ENCODE measurements at regions not wholly inside any gene's neighbourhood (a gene's known extent, or its start where the extent isn't known, plus 50 kb on each side); places are given as distances from the start of the nearest gene placed in this dataset.

GRCh38 chr5:163760498-163760897, 255.1 kb downstream of the MAT2B start:
- Mint-ChIP-seq H3K27ac (no peak overlapping the region), H3K4me1 (peaks cover 2% of the 10 kb centered on the region; the same call in 1 of the 2 replicates), H3K9me3 (no peaks in the 10 kb centered on the region), H3K36me3 (no peaks in the 10 kb centered on the region), H3K4me3 (no peak overlapping the region), H3K27me3 (ENCODE audit: low read depth) (no peaks in the 10 kb centered on the region)
- ChIA-PET CTCF (no interaction called here), POLR2A (no interaction called here)
- TF ChIP-seq TEAD4 (CRISPR knock-in tag; IDR thresholded peaks at IDR 0.05) (no peak), IRF2 (CRISPR knock-in tag; IDR thresholded peaks at IDR 0.05; ENCODE audit: borderline replicate concordance, low read depth) (no peak), NR1H2 (CRISPR knock-in tag; IDR thresholded peaks at IDR 0.05) (no peak), RELA (CRISPR knock-in tag; IDR thresholded peaks at IDR 0.05; ENCODE audit: borderline replicate concordance) (no peak), NFYB (CRISPR knock-in tag; conservative IDR thresholded peaks at IDR 0.05; ENCODE audit: low read depth) (no peak), NFE2L1 (CRISPR knock-in tag; IDR thresholded peaks at IDR 0.05) (no peak), ZNF423 (CRISPR knock-in tag; IDR thresholded peaks at IDR 0.05) (no peak), SP1 (CRISPR knock-in tag; conservative IDR thresholded peaks at IDR 0.05) (no peak), ZBTB21 (CRISPR knock-in tag; IDR thresholded peaks at IDR 0.05; ENCODE audit: borderline replicate concordance) (no peak)
- TF ChIP-seq, protein P1, sequence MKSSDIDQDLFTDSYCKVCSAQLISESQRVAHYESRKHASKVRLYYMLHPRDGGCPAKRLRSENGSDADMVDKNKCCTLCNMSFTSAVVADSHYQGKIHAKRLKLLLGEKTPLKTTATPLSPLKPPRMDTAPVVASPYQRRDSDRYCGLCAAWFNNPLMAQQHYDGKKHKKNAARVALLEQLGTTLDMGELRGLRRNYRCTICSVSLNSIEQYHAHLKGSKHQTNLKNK (CRISPR knock-in tag; IDR thresholded peaks at IDR 0.05): no peak
- DNase-seq (ENCODE audit: low spot score) (no peak), ATAC-seq (no peak)

DNA sequence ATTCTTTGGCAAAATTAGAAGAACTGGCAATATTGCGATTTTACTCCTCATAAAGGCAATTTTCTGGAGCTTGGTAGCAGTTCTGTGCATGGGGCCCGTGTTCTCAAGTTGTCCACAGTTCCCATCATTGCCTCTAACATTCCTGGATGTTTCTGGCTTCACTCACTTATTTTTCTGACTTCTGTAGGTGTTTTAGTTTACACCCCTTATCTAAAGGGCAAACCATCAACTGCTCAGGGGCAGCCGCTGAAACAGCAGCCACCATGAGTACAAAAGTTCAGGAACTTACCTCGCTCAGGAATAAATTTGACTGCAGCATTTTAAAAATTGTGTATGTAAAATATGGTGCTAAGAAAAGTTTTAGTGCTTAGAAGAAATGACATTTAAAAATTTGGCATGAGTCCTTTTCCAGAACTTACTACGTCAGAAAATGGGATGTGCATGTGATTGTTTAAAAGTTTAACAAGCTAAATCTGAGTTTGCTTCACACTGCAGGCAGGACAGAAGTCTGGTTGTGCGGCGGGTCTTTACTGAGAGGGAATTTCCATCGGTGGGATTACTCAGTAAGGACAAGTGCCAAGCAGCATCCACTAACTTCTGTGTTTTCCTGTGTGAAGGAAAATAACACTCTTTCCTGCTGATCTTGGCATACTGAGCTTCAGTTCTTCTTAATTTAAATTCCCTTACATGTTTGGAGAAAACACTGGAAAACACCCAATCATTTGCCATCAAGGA, 261.7 kb downstream of the MAT2B start:
- H3K36me3 Mint-ChIP-seq: no peaks in the 10 kb centered on the region
- no peak for ATAC-seq
- CTCF ChIA-PET: no interaction called here
- no peak overlapping the region for H3K4me3 Mint-ChIP-seq
- no peak overlapping the region for H3K27ac Mint-ChIP-seq
- H3K9me3 Mint-ChIP-seq: no peaks in the 10 kb centered on the region
- H3K27me3 Mint-ChIP-seq (ENCODE audit: low read depth): no peaks in the 10 kb centered on the region
- H3K4me1 Mint-ChIP-seq: 0 out of 2 replicates have a peak, but pooled peaks cover 2% of the 10 kb centered on the region
- POLR2A ChIA-PET: no interaction called here
- no peak for DNase-seq (ENCODE audit: low spot score)
- TF ChIP-seq EMX1 (CRISPR knock-in tag; IDR thresholded peaks at IDR 0.05) (no peak), TEAD4 (CRISPR knock-in tag; IDR thresholded peaks at IDR 0.05) (no peak), FOXK1 (CRISPR knock-in tag; IDR thresholded peaks at IDR 0.05) (no peak), MLX (CRISPR knock-in tag; IDR thresholded peaks at IDR 0.05) (no peak), NFE2L1 (CRISPR knock-in tag; IDR thresholded peaks at IDR 0.05) (no peak), PREB (CRISPR knock-in tag; IDR thresholded peaks at IDR 0.05; ENCODE audit: borderline replicate concordance) (no peak), HMGA2 (CRISPR knock-in tag; IDR thresholded peaks at IDR 0.05) (no peak), JAZF1 (CRISPR knock-in tag; IDR thresholded peaks at IDR 0.05) (no peak), HMGXB4 (CRISPR knock-in tag; IDR thresholded peaks at IDR 0.05) (no peak)
- TF ChIP-seq, protein P2, sequence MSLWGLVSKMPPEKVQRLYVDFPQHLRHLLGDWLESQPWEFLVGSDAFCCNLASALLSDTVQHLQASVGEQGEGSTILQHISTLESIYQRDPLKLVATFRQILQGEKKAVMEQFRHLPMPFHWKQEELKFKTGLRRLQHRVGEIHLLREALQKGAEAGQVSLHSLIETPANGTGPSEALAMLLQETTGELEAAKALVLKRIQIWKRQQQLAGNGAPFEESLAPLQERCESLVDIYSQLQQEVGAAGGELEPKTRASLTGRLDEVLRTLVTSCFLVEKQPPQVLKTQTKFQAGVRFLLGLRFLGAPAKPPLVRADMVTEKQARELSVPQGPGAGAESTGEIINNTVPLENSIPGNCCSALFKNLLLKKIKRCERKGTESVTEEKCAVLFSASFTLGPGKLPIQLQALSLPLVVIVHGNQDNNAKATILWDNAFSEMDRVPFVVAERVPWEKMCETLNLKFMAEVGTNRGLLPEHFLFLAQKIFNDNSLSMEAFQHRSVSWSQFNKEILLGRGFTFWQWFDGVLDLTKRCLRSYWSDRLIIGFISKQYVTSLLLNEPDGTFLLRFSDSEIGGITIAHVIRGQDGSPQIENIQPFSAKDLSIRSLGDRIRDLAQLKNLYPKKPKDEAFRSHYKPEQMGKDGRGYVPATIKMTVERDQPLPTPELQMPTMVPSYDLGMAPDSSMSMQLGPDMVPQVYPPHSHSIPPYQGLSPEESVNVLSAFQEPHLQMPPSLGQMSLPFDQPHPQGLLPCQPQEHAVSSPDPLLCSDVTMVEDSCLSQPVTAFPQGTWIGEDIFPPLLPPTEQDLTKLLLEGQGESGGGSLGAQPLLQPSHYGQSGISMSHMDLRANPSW (CRISPR knock-in tag; conservative IDR thresholded peaks at IDR 0.05; ENCODE audit: low read depth): no peak
- TF ChIP-seq, protein P3, sequence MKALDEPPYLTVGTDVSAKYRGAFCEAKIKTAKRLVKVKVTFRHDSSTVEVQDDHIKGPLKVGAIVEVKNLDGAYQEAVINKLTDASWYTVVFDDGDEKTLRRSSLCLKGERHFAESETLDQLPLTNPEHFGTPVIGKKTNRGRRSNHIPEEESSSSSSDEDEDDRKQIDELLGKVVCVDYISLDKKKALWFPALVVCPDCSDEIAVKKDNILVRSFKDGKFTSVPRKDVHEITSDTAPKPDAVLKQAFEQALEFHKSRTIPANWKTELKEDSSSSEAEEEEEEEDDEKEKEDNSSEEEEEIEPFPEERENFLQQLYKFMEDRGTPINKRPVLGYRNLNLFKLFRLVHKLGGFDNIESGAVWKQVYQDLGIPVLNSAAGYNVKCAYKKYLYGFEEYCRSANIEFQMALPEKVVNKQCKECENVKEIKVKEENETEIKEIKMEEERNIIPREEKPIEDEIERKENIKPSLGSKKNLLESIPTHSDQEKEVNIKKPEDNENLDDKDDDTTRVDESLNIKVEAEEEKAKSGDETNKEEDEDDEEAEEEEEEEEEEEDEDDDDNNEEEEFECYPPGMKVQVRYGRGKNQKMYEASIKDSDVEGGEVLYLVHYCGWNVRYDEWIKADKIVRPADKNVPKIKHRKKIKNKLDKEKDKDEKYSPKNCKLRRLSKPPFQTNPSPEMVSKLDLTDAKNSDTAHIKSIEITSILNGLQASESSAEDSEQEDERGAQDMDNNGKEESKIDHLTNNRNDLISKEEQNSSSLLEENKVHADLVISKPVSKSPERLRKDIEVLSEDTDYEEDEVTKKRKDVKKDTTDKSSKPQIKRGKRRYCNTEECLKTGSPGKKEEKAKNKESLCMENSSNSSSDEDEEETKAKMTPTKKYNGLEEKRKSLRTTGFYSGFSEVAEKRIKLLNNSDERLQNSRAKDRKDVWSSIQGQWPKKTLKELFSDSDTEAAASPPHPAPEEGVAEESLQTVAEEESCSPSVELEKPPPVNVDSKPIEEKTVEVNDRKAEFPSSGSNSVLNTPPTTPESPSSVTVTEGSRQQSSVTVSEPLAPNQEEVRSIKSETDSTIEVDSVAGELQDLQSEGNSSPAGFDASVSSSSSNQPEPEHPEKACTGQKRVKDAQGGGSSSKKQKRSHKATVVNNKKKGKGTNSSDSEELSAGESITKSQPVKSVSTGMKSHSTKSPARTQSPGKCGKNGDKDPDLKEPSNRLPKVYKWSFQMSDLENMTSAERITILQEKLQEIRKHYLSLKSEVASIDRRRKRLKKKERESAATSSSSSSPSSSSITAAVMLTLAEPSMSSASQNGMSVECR (CRISPR knock-in tag; IDR thresholded peaks at IDR 0.05; ENCODE audit: borderline replicate concordance): no peak
- TF ChIP-seq, protein P4, sequence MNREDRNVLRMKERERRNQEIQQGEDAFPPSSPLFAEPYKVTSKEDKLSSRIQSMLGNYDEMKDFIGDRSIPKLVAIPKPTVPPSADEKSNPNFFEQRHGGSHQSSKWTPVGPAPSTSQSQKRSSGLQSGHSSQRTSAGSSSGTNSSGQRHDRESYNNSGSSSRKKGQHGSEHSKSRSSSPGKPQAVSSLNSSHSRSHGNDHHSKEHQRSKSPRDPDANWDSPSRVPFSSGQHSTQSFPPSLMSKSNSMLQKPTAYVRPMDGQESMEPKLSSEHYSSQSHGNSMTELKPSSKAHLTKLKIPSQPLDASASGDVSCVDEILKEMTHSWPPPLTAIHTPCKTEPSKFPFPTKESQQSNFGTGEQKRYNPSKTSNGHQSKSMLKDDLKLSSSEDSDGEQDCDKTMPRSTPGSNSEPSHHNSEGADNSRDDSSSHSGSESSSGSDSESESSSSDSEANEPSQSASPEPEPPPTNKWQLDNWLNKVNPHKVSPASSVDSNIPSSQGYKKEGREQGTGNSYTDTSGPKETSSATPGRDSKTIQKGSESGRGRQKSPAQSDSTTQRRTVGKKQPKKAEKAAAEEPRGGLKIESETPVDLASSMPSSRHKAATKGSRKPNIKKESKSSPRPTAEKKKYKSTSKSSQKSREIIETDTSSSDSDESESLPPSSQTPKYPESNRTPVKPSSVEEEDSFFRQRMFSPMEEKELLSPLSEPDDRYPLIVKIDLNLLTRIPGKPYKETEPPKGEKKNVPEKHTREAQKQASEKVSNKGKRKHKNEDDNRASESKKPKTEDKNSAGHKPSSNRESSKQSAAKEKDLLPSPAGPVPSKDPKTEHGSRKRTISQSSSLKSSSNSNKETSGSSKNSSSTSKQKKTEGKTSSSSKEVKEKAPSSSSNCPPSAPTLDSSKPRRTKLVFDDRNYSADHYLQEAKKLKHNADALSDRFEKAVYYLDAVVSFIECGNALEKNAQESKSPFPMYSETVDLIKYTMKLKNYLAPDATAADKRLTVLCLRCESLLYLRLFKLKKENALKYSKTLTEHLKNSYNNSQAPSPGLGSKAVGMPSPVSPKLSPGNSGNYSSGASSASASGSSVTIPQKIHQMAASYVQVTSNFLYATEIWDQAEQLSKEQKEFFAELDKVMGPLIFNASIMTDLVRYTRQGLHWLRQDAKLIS (CRISPR knock-in tag; IDR thresholded peaks at IDR 0.05; ENCODE audit: borderline replicate concordance): no peak
